ENCODE measurements at regions not wholly inside any gene's neighbourhood (a gene's known extent, or its start where the extent isn't known, plus 50 kb on each side); places are given as distances from the start of the nearest gene placed in this dataset.
"Not testable (repeated sequence)": the region's sequence is repeated elsewhere in the genome, so short reads cannot be mapped to it uniquely, and the experiment has no call there.

DNA sequence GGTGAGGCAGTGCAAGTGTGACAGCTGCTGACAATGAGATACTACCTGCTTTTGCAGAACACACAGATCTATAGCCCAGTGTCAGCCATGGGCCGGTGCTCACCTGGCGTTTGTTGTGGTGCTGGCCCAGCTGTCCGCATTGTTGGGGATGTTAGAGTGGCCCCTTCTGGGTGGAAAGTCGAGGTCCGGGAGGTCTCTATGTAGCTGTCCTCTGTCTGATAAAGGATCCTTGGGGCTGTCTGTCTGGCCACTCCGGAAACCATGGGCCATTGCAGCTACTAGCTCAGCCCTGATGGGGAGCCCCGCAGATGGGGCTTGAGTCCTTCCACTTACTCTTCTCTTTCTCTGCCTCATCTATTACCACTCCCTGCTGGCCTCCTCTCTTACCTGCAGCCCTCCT is 181.5 kb upstream of the TSHZ3 start:
- no peaks in the 10 kb centered on the region for H3K4me1 Mint-ChIP-seq
- POLR2A ChIA-PET, result no interaction called here
- H3K27ac Mint-ChIP-seq, result no peak overlapping the region
- H3K9me3 Mint-ChIP-seq, result peaks cover 3% of the 10 kb centered on the region
- CTCF ChIA-PET, result no interaction called here
- no peak for DNase-seq
- H3K4me3 Mint-ChIP-seq, result no peak overlapping the region
- no peaks in the 10 kb centered on the region for H3K36me3 Mint-ChIP-seq (ENCODE audit: low read depth)
- no peaks in the 10 kb centered on the region for H3K27me3 Mint-ChIP-seq

DNA sequence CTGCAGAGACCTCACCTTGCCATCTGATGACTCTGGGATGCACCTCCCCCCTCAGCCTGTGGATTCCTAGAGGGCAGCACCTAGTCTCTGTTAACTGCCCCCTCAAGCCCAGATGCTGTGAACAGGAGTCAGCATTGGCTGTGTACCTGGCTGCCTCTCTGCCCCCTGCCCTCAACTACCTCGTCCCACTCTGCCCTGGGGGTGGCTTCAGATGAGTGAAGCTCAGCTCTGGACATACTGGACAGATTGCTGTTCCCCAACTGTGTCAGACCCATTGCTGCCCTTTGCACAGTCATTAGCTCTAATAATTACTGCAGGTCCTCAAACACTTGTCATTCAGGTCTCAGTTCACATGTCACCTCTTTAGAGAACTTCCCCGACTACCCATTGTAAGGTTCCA is 182.1 kb upstream of the TSHZ3 start:
- ChIA-PET CTCF (no interaction called here), POLR2A (no interaction called here)
- Mint-ChIP-seq H3K4me3 (no peak overlapping the region), H3K4me1 (no peaks in the 10 kb centered on the region), H3K27ac (no peak overlapping the region), H3K27me3 (no peaks in the 10 kb centered on the region), H3K9me3 (peaks cover 1% of the 10 kb centered on the region), H3K36me3 (ENCODE audit: low read depth) (no peaks in the 10 kb centered on the region)
- no peak for DNase-seq

DNA sequence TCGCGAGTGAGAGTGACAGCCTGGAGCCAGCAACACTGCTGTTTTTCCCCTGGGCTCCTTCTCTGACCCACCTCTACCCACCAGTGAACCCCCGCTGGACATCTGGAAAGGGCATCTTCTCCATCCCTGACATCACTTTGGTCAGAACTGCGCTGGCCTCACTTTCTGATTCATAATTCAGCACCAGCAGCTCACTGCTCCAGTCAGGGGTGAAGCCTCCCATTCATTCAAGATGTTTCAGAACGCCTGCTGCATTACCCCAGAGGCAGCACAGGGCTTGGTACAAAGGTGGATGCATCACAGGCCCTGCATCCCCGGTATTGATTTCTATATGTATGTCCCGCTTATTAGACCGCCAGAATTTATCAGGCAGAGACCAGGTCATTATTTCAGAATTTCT is 182.8 kb upstream of the TSHZ3 start:
- CTCF ChIA-PET, result no interaction called here
- Mint-ChIP-seq H3K27ac (no peak overlapping the region), H3K4me3 (no peak overlapping the region), H3K36me3 (ENCODE audit: low read depth) (no peaks in the 10 kb centered on the region), H3K9me3 (no peaks in the 10 kb centered on the region), H3K27me3 (no peaks in the 10 kb centered on the region), H3K4me1 (no peaks in the 10 kb centered on the region)
- POLR2A ChIA-PET, result no interaction called here
- DNase-seq, result no peak

DNA sequence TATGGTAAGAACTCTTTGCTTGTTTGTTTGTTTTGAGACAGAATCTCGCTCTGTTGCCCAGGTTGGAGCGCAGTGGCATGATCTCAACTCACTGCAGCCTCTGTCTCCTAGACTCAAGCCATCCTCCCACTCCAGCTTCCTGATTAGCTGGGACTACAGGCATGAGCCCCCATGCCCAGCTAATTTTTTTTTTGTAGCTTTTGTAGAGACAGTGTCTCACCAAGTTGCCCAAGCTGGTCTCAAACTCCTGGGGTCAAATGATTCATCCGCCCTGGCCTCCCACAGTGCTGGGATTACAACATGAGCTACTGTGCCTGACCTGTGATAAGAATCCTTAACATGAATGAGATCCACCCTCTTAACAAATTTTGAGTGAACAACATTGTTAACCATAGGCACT is 183.9 kb upstream of the TSHZ3 start:
- CTCF ChIA-PET, result no interaction called here
- Mint-ChIP-seq H3K27ac (no peak overlapping the region), H3K36me3 (ENCODE audit: low read depth) (no peaks in the 10 kb centered on the region), H3K9me3 (no peaks in the 10 kb centered on the region), H3K4me3 (no peak overlapping the region), H3K27me3 (no peaks in the 10 kb centered on the region), H3K4me1 (no peaks in the 10 kb centered on the region)
- no peak for DNase-seq
- POLR2A ChIA-PET, result no interaction called here

DNA sequence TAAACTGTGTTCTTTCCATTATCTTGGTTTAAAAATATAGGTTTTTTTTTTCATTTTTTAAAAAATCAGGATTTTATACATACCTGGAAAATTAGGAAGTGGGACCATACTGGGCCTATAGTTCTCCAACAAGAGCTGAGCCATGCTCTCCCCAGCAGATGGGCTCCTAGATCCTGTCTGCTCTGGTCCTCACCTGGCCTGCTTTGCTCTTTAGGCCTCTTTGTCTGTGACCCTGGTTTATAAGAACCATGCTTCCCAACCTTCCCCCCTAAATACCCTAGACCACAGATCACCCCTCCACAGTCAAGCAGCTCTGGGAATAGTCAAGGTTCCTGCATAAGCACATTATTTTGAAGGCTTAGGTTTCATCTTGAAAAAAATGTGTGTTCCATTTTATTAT is 185.0 kb upstream of the TSHZ3 start:
- no peak for DNase-seq
- no peaks in the 10 kb centered on the region for H3K36me3 Mint-ChIP-seq (ENCODE audit: low read depth)
- H3K27me3 Mint-ChIP-seq, result no peaks in the 10 kb centered on the region
- ChIA-PET CTCF (no interaction called here), POLR2A (no interaction called here)
- no peak overlapping the region for H3K27ac Mint-ChIP-seq
- H3K9me3 Mint-ChIP-seq, result no peaks in the 10 kb centered on the region
- no peak overlapping the region for H3K4me3 Mint-ChIP-seq
- no peaks in the 10 kb centered on the region for H3K4me1 Mint-ChIP-seq

DNA sequence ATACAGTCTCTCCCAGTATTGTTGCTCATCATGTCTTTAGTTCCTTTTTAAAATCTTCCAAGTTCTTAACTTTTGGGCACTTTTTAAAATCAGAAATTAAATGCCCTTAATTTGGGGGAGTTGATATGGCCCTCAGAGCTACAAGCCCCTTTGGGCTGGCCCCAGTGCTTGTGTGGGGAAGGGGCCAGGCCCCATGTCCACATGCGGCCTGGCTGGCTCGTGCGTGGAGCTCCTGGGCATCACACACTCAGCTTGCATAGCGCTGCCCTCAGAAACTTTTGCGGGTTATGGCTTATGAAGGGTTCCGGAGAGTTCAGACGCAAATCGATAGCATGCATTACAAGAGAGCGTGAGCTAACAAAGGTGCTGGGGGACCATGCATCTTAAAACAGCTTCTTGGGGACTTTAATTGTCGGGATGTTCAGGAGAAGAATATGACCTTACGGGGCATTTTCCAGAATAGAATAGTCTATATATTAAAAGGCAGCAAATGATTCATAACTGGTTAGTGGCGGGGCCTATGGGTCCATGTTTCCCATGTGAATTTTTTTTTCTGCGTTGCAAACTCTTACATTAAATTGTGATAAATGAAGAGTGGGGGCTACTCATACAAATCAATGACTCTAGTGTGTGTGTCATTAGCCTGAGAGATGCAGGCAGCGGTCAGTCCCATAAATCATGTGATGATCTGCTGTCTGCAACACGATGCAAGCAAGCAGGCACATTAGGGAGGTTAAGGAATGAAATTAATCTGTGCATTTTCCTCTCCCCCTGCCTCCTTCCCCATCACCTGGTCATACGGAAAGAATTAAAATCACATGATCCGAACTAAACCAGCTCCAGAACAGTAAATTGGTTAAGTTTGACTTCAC is 185.8 kb upstream of the TSHZ3 start:
- DNase-seq, result no peak
- no peaks in the 10 kb centered on the region for H3K9me3 Mint-ChIP-seq

DNA sequence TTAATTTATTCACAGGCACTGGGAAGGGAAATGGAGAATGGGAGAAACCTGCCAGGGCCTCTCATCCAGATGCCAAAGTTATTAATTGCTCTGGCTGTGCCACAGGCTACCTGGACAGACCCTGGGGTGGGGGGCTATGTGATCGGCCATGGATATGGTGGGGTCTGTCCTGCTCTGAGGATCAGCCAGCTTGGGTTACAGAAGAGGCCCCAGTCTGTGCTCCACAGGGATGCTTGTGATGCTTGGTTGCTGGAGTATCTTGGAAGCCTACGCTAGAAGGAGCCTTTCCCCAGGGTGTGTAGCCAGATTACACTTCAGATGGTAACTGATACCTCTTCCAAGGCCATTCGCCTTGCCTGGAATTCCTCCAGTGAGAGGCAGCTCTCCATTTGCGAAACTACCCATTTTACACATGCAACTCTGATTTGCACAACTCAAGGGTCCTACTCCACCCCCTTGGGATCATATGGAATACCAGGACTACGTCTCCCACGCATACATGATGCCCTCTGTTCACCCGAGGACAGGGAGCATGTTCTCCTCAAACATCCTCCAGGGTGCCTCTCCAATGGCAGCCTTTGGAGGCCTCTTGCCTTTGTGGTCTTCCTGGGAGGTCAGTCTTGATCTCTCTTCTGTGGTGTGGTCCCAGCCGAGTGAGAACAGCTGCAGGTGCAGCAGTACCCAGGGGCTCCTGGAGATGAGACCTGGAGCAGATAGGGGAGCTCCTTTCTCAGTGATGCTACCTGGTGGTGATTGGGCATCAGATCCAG is 186.6 kb upstream of the TSHZ3 start:
- no peaks in the 10 kb centered on the region for H3K36me3 Mint-ChIP-seq (ENCODE audit: low read depth)
- CTCF ChIA-PET, result no interaction called here
- no peak overlapping the region for H3K27ac Mint-ChIP-seq
- no peaks in the 10 kb centered on the region for H3K4me1 Mint-ChIP-seq
- no peaks in the 10 kb centered on the region for H3K27me3 Mint-ChIP-seq
- POLR2A ChIA-PET, result no interaction called here
- H3K9me3 Mint-ChIP-seq, result no peaks in the 10 kb centered on the region
- H3K4me3 Mint-ChIP-seq, result no peak overlapping the region
- no peak for DNase-seq

More for the DNA sequence above, 185.8 kb upstream of the TSHZ3 start:
- Mint-ChIP-seq H3K27ac (no peak overlapping the region), H3K27me3 (no peaks in the 10 kb centered on the region), H3K4me1 (no peaks in the 10 kb centered on the region), H3K4me3 (no peak overlapping the region), H3K36me3 (ENCODE audit: low read depth) (no peaks in the 10 kb centered on the region)
- CTCF ChIA-PET, result no interaction called here
- POLR2A ChIA-PET, result no interaction called here

DNA sequence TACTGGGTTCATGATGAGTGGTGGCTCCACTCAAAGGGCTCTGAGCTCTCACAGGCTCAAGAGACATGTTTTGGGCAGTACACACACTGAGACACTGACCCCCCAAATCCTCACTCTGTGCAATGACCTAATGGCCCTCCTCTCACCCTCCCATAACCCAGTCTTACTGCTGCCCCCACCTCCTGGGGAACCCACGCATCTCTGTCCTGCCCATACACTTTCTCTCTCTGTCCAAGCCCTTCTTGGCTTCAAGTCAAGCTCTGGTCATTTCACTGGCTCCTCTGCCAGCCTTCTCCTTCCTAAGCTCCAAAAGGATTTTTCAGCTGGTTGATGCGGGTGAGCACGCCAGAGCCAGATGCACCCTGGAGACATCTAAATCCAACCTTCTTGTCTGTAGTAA is 187.9 kb upstream of the TSHZ3 start:
- Mint-ChIP-seq H3K27me3 (no peaks in the 10 kb centered on the region), H3K4me1 (no peaks in the 10 kb centered on the region), H3K36me3 (ENCODE audit: low read depth) (no peaks in the 10 kb centered on the region), H3K4me3 (no peak overlapping the region), H3K27ac (no peak overlapping the region), H3K9me3 (no peaks in the 10 kb centered on the region)
- CTCF ChIA-PET, result no interaction called here
- DNase-seq, result no peak
- POLR2A ChIA-PET, result no interaction called here

- not testable (repeated sequence) for H3K9me3 Mint-ChIP-seq
These were observed 188.7 kb upstream of the TSHZ3 start for GRCh38 chr19:31537902-31538301.

GRCh38 chr19:31538879-31539278 is 189.6 kb upstream of the TSHZ3 start:
- no peak for DNase-seq
- CTCF ChIA-PET, result no interaction called here
- POLR2A ChIA-PET, result no interaction called here
- Mint-ChIP-seq H3K4me3 (no peak overlapping the region), H3K27me3 (no peaks in the 10 kb centered on the region), H3K27ac (no peak overlapping the region), H3K4me1 (no peaks in the 10 kb centered on the region), H3K36me3 (ENCODE audit: low read depth) (no peaks in the 10 kb centered on the region), H3K9me3 (no peaks in the 10 kb centered on the region)

More at GRCh38 chr19:31537902-31538301, 188.7 kb upstream of the TSHZ3 start:
- H3K27me3 Mint-ChIP-seq; H3K36me3 Mint-ChIP-seq (ENCODE audit: low read depth); POLR2A ChIA-PET; DNase-seq; H3K4me1 Mint-ChIP-seq; CTCF ChIA-PET; H3K4me3 Mint-ChIP-seq; H3K27ac Mint-ChIP-seq: not testable (repeated sequence)

DNA sequence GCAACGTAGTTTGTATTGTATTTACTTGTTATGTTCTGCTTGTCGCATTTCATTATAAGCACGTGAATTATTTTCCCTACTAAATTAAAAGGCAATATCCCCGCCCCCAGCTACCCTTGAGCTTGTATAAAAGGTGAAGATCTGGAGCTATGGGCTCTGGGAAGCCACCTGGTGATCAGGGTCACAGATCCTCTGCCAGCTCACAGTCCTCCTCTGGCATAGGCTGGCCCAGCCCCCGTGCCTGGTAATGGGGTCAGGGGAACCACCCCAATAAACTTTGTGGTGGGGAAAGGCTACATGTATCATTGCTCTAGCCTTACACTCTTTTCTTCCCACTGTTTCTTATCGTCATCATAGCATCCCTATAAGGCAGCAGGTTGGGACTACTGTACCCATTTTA is 190.2 kb upstream of the TSHZ3 start:
- Mint-ChIP-seq H3K36me3 (ENCODE audit: low read depth) (no peaks in the 10 kb centered on the region), H3K9me3 (no peaks in the 10 kb centered on the region), H3K4me1 (no peaks in the 10 kb centered on the region), H3K27ac (no peak overlapping the region), H3K4me3 (no peak overlapping the region), H3K27me3 (no peaks in the 10 kb centered on the region)
- CTCF ChIA-PET, result no interaction called here
- POLR2A ChIA-PET, result no interaction called here
- DNase-seq, result no peak

- CTCF ChIA-PET, result no interaction called here
- H3K27ac Mint-ChIP-seq, result no peak overlapping the region
- no peaks in the 10 kb centered on the region for H3K36me3 Mint-ChIP-seq (ENCODE audit: low read depth)
- no peak overlapping the region for H3K4me3 Mint-ChIP-seq
- no peak for DNase-seq
- no peaks in the 10 kb centered on the region for H3K27me3 Mint-ChIP-seq
- POLR2A ChIA-PET, result no interaction called here
- H3K9me3 Mint-ChIP-seq, result no peaks in the 10 kb centered on the region
- no peaks in the 10 kb centered on the region for H3K4me1 Mint-ChIP-seq
These were observed 192.2 kb upstream of the TSHZ3 start for GRCh38 chr19:31541396-31541795.

GRCh38 chr19:31543456-31543855 is 194.2 kb upstream of the TSHZ3 start:
- DNase-seq, result no peak
- Mint-ChIP-seq H3K36me3 (ENCODE audit: low read depth) (no peaks in the 10 kb centered on the region), H3K27ac (no peak overlapping the region), H3K4me1 (no peaks in the 10 kb centered on the region), H3K27me3 (no peaks in the 10 kb centered on the region), H3K4me3 (no peak overlapping the region), H3K9me3 (no peaks in the 10 kb centered on the region)
- ChIA-PET POLR2A (no interaction called here), CTCF (no interaction called here)

DNA sequence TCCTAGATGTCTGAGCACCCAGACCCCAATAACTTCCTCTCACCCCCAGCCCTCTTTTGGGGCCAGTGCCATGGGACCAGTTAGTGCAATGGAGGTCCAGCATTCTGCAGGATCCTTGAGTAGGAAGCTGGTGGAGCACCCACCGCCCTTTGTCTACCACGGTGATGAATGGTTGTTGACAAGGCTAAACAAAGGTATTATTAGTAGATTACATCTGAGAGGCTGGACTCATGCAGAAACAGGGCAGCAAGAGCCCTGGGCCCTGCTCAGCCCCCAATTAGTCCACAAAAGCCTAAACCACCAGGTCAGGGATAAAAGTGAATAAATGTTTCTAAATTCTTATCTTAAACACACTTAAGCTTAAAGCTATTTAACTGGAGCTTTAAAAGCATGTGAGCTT is 196.5 kb upstream of the TSHZ3 start:
- ChIA-PET POLR2A (no interaction called here), CTCF (no interaction called here)
- H3K36me3 Mint-ChIP-seq (ENCODE audit: low read depth), result no peaks in the 10 kb centered on the region

More for the DNA sequence above, 196.5 kb upstream of the TSHZ3 start:
- Mint-ChIP-seq H3K9me3 (no peaks in the 10 kb centered on the region), H3K27me3 (no peaks in the 10 kb centered on the region), H3K4me1 (no peaks in the 10 kb centered on the region), H3K27ac (no peak overlapping the region), H3K4me3 (no peak overlapping the region)
- DNase-seq, result no peak

All from activated CD4-positive, alpha-beta T cell treated with anti-CD3 and anti-CD28 coated beads, Interleukin-2, amount 10 ng/mL, durations not matched to agents 7 days and 5 days (primary cell).